IMR-90 (cell line): ENCODE measurements at regions not wholly inside any gene's neighbourhood (a gene's known extent, or its start where the extent isn't known, plus 50 kb on each side); places are given as distances from the start of the nearest gene placed in this dataset.

Experiments used
- ATAC-seq: fragments of 200-7000 bp; cut with Tn5 transposase; 2 replicates; pipeline ENCODE4 v1.9.1; 2020; ENCODE audit warnings: low read depth, mild to moderate bottlenecking, moderate library complexity
- BruUV-seq: library from RNA; stranded (reverse); fragments of 400-500 nt; replicated peaks from 2 replicates; lab custom pipeline; 2021; lab: Mats Ljungman, UMichigan
- CTCF ChIA-PET: fragments of 300-600 bp; formaldehyde crosslinking; extraction: SDS; loops from one replicate; lab custom pipeline; 2021; ENCODE audit warnings: antibody characterized with exemption; lab: Yijun Ruan, JAX
- POLR2A ChIA-PET: fragments of 300-600 bp; sonication (Branson Sonifier 250); formaldehyde crosslinking; loops from one replicate; lab custom pipeline; 2022; ENCODE audit warnings: antibody characterized with exemption; ENCODE audit not compliant: unreplicated experiment; lab: Charles Lee
- DNase-seq: peaks from one replicate; pipeline ENCODE4 v3.0.0; 2013
- H2AFZ ChIP-seq: replicated peaks from 2 replicates; pipeline ENCODE3; 2013; ENCODE audit warnings: low read length, mild to moderate bottlenecking; ENCODE audit not compliant: poor library complexity
- H2AK5ac ChIP-seq: 2 replicates; pipeline ENCODE4 v1.6.1; 2013; ENCODE audit warnings: low read depth, low read length, inconsistent platforms
- H2AK9ac ChIP-seq: replicated peaks from 2 replicates; pipeline ENCODE3; 2013; ENCODE audit warnings: mild to moderate bottlenecking, low read depth, low read length, moderate library complexity; ENCODE audit not compliant: poor library complexity
- H2BK120ac ChIP-seq: 2 replicates; pipeline ENCODE4 v1.6.1; 2013; ENCODE audit warnings: low read depth, low read length, inconsistent platforms
- H2BK15ac ChIP-seq: 3 replicates; pipeline ENCODE4 v1.6.1; 2013; ENCODE audit warnings: low read depth, low read length, inconsistent platforms
- H2BK20ac ChIP-seq: 2 replicates; pipeline ENCODE4 v1.6.1; 2013; ENCODE audit warnings: low read depth, mild to moderate bottlenecking, inconsistent platforms, low read length, moderate library complexity
- H2BK5ac ChIP-seq: 2 replicates; pipeline ENCODE4 v1.6.1; 2013; ENCODE audit warnings: mild to moderate bottlenecking, low read depth, low read length, inconsistent platforms; ENCODE audit not compliant: poor library complexity, severe bottlenecking
- H3K14ac ChIP-seq: replicated peaks from 2 replicates; pipeline ENCODE4 v1.6.1; 2013; ENCODE audit warnings: low read depth, low read length, inconsistent platforms
- H3K18ac ChIP-seq: 2 replicates; pipeline ENCODE4 v1.6.1; 2013; ENCODE audit warnings: low read depth, low read length, control low read depth
- H3K23ac ChIP-seq: 2 replicates; pipeline ENCODE4 v1.6.1; 2013; ENCODE audit warnings: low read depth, low read length, inconsistent platforms
- H3K27ac ChIP-seq: 2 replicates; pipeline ENCODE4 v1.5.1; 2013; ENCODE audit warnings: mild to moderate bottlenecking, control low read depth, low read length; ENCODE audit not compliant: insufficient read depth
- H3K27me3 ChIP-seq: 2 replicates; pipeline ENCODE4 v1.6.1; 2013; ENCODE audit warnings: low read length; ENCODE audit not compliant: control insufficient read depth, insufficient read depth
- H3K36me3 ChIP-seq: 2 replicates; pipeline ENCODE4 v1.6.1; 2013; ENCODE audit warnings: low read length, mixed read lengths; ENCODE audit not compliant: control insufficient read depth, insufficient read depth
- H3K4ac ChIP-seq: 2 replicates; pipeline ENCODE4 v1.6.1; 2013; ENCODE audit warnings: low read depth, low read length, inconsistent platforms
- H3K4me1 ChIP-seq: 2 replicates; pipeline ENCODE4 v1.6.1; 2013; ENCODE audit warnings: low read length, mixed read lengths; ENCODE audit not compliant: control insufficient read depth, insufficient read depth
- H3K4me2 ChIP-seq: 2 replicates; pipeline ENCODE4 v1.6.1; 2013; ENCODE audit warnings: low read depth, mild to moderate bottlenecking, control low read depth, low read length, moderate library complexity
- H3K4me3 ChIP-seq: 2 replicates; pipeline ENCODE4 v1.5.1; 2013; ENCODE audit warnings: low read depth, mild to moderate bottlenecking, control low read depth, low read length, moderate library complexity; ENCODE audit not compliant: insufficient read depth
- H3K56ac ChIP-seq: 2 replicates; pipeline ENCODE4 v1.6.1; 2013; ENCODE audit warnings: low read length, inconsistent platforms; ENCODE audit not compliant: insufficient read depth; ENCODE audit errors: extremely low read depth
- H3K79me1 ChIP-seq, 2 experiments: 2 replicates each; pipeline ENCODE4 v1.6.1; 2013; ENCODE audit warnings: low read length in 2 of 2, inconsistent platforms in 1 of 2, low read depth in 1 of 2
- H3K9ac ChIP-seq: 2 replicates; pipeline ENCODE4 v1.6.1; 2013; ENCODE audit warnings: low read depth, low read length, control low read depth
- H3K9me1 ChIP-seq: 2 replicates; pipeline ENCODE4 v1.6.1; 2013; ENCODE audit warnings: low read length, inconsistent platforms; ENCODE audit not compliant: insufficient read depth
- H3K9me3 ChIP-seq: 2 replicates; pipeline ENCODE4 v1.6.1; 2013; ENCODE audit warnings: low read length; ENCODE audit not compliant: control insufficient read depth, insufficient read depth
- H4K20me1 ChIP-seq: 2 replicates; pipeline ENCODE4 v1.6.1; 2013; ENCODE audit warnings: low read length, inconsistent platforms; ENCODE audit not compliant: insufficient read depth
- H4K5ac ChIP-seq: 2 replicates; pipeline ENCODE4 v1.6.1; 2013; ENCODE audit warnings: mild to moderate bottlenecking, low read depth, low read length, control low read depth
- H4K8ac ChIP-seq, 2 experiments: 2 replicates each; pipeline ENCODE4 v1.6.1; 2013; ENCODE audit warnings: low read depth in 2 of 2, low read length in 2 of 2, control low read depth in 1 of 2, inconsistent platforms in 1 of 2
- H4K91ac ChIP-seq: 2 replicates; pipeline ENCODE4 v1.6.1; 2013; ENCODE audit warnings: low read depth, low read length, inconsistent platforms; ENCODE audit not compliant: insufficient read depth
- RCOR1 ChIP-seq: IDR thresholded peaks from 2 replicates; pipeline ENCODE4 v1.6.1; 2012; ENCODE audit warnings: mild to moderate bottlenecking, low read length, improper control_type of control experiment; ENCODE audit not compliant: insufficient replicate concordance
- WGBS, 2 experiments: methylation state at CpG; one replicate each; pipeline versions ENCODE4 v1.1.5 to v1.1.7; 2013; ENCODE audit warnings: missing lambda C conversion rate in 2 of 2; ENCODE audit not compliant: insufficient read length in 1 of 2; ENCODE audit errors: extremely low coverage in 2 of 2; 5-methylcytosine and 5-hydroxymethylcytosine counted together
- dilution Hi-C: fragments of 300-500 bp; cut with HindIII; formaldehyde crosslinking; loops from one replicate; pipeline ENCODE4 v1.14.3; 2018; ENCODE audit warnings: low sequenced_read_pairs; ENCODE audit not compliant: unreplicated experiment
- in situ Hi-C: fragments of 300-500 bp; cut with MboI; formaldehyde crosslinking; loops from 3 replicates; pipeline ENCODE4 v1.14.3; 2019; ENCODE audit warnings: low sequenced_read_pairs, inconsistent platforms, mixed read lengths
- intact Hi-C: fragments of 100-400 bp; cut with micrococcal nuclease; formaldehyde crosslinking; loops from 2 replicates; pipeline ENCODE4 v1.10.0; 2022

GRCh38 chr11:116577273-116577672 is 195.5 kb downstream of the BUD13 start:
- Histone ChIP-seq H2BK15ac (no peak overlapping the region), H3K23ac (no peak overlapping the region), H3K4me3 (no peak overlapping the region), H4K8ac (no peak overlapping the region), H2AFZ (no peak overlapping the region), H3K27ac (no peak overlapping the region), H3K4ac (no peak overlapping the region), H3K9ac (no peak overlapping the region), H2BK5ac (no peak overlapping the region), H3K79me1 (no peaks in the 10 kb centered on the region), H4K20me1 (no peaks in the 10 kb centered on the region), H3K4me2 (no peak overlapping the region), H3K14ac (no peak overlapping the region), H3K9me1 (no peaks in the 10 kb centered on the region), H4K91ac (no peak overlapping the region), H3K18ac (no peak overlapping the region), H3K4me1 (no peaks in the 10 kb centered on the region), H3K9me3 (no peaks in the 10 kb centered on the region), H2AK5ac (no peak overlapping the region), H3K56ac (no peak overlapping the region), H2BK120ac (no peak overlapping the region), H2BK20ac (no peak overlapping the region), H3K36me3 (no peaks in the 10 kb centered on the region), H3K27me3 (peaks cover 36% of the 10 kb centered on the region), H4K5ac (no peak overlapping the region), H2AK9ac (no peak overlapping the region)
- intact Hi-C loops, result no loop called here
- ATAC-seq (no peak), DNase-seq (no peak)
- TF ChIP-seq RCOR1, result no peak
- POLR2A ChIA-PET, result no interaction called here
- in situ Hi-C loops, result no loop called here
- WGBS, 2 experiments, result no CpG with 5 or more reads among the region's 4 CpGs
- no TSS peak for BruUV-seq
- CTCF ChIA-PET, result no interaction called here
- dilution Hi-C loops, result no loop called here
